ENCODE measurements at regions not wholly inside any gene's neighbourhood (a gene's known extent, or its start where the extent isn't known, plus 50 kb on each side); places are given as distances from the start of the nearest gene placed in this dataset.

GRCh38 chr2:57576983-57577382, 469.6 kb upstream of the VRK2 start:
- no peak overlapping the region for H3K4me3 ChIP-seq (ENCODE audit: extremely low read depth, insufficient read depth, low read length, poor library complexity, severe bottlenecking)
- no peak overlapping the region for H3K27ac ChIP-seq (ENCODE audit: low read depth, low read length, severe bottlenecking)
- H3K9me3 ChIP-seq (ENCODE audit: control insufficient read depth, low read length) = no peaks in the 10 kb centered on the region
- no CpG with 5 or more reads among the region's 1 CpG for WGBS, 2 experiments (ENCODE audit: insufficient coverage in 2 of 2)
- no peaks in the 10 kb centered on the region for H3K36me3 ChIP-seq (ENCODE audit: control insufficient read depth, insufficient read depth, low read length)
- no peaks in the 10 kb centered on the region for H3K4me1 ChIP-seq (ENCODE audit: control insufficient read depth, insufficient read depth, low read length, poor library complexity, severe bottlenecking)

DNA sequence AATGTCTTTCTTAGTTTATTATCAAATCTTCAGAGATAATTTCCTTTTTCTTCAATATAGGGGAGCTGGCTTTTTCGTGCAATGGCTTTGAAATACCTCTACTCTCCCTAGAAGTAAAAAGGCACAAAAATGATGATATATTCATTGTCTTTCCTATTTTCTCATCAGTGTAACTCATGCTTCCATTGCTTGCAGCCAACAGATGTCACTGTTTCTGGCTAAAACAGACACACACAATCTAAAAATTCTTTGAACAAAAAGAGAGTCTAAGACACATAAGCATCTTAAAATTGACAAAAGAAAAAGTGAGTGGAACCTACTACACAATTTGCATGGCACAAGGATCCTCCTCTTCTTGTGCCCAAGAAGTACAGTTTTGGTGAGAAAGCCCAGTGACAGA, 448.7 kb upstream of the VRK2 start:
- Histone ChIP-seq H3K4me1 (ENCODE audit: control insufficient read depth, insufficient read depth, low read length, poor library complexity, severe bottlenecking) (peaks cover 4% of the 10 kb centered on the region), H3K4me3 (ENCODE audit: extremely low read depth, insufficient read depth, low read length, poor library complexity, severe bottlenecking) (no peak overlapping the region), H3K9me3 (ENCODE audit: control insufficient read depth, low read length) (no peaks in the 10 kb centered on the region), H3K36me3 (ENCODE audit: control insufficient read depth, insufficient read depth, low read length) (no peaks in the 10 kb centered on the region), H3K27ac (ENCODE audit: low read depth, low read length, severe bottlenecking) (no peak overlapping the region)
- WGBS, 2 experiments (ENCODE audit: insufficient coverage in 2 of 2) = no CpG with 5 or more reads among the region's 1 CpG

DNA sequence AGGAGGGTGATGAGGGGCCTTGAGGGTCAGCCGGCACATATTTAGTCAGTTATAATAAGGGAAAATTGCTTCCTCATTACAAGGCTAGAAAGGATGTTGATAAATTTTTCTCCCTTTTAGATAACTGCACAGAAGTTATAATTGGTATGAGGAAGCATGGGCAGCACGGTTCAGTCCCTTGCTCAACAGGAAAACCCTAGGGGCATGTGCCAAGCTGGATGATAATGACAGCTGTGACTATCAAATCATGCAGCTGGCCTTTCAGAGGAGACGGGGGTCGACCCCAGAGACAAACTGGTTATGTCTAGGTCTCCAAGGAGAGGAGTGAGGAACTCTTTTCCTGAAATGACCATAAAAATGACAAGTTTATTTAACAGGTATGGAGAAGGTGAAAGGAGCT, 448.1 kb upstream of the VRK2 start:
- H3K36me3 ChIP-seq (ENCODE audit: control insufficient read depth, insufficient read depth, low read length) = no peaks in the 10 kb centered on the region
- no peak overlapping the region for H3K27ac ChIP-seq (ENCODE audit: low read depth, low read length, severe bottlenecking)
- 73 to 86% methylated on average over 3 of the region's 4 CpGs for WGBS, 2 experiments (ENCODE audit: insufficient coverage in 2 of 2)
- peaks cover 4% of the 10 kb centered on the region for H3K4me1 ChIP-seq (ENCODE audit: control insufficient read depth, insufficient read depth, low read length, poor library complexity, severe bottlenecking)
- no peak overlapping the region for H3K4me3 ChIP-seq (ENCODE audit: extremely low read depth, insufficient read depth, low read length, poor library complexity, severe bottlenecking)
- H3K9me3 ChIP-seq (ENCODE audit: control insufficient read depth, low read length) = no peaks in the 10 kb centered on the region

DNA sequence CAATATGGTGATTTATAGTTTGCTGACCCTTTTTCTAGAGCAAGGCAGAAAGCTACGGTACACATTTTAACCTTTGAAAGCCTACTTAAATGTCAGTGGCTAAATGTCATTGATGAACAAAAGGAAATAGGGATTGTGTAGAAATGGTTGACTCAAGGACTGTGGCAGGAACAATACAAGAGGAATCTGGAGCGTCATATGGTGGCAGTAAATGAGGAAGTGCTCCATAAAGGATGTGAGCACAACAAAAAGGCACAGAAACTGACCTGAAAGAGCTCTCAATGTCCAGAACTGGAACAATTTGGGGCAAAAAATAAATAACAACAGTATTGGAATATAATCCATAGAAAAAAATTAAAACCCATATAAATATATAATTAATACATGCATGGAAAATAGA, 443.9 kb upstream of the VRK2 start:
- no peaks in the 10 kb centered on the region for H3K9me3 ChIP-seq (ENCODE audit: control insufficient read depth, low read length)
- WGBS, 2 experiments (ENCODE audit: insufficient coverage in 2 of 2) = 40 to 81% methylated on average over 1 to 2 of the region's 2 CpGs
- peaks cover 4% of the 10 kb centered on the region for H3K4me1 ChIP-seq (ENCODE audit: control insufficient read depth, insufficient read depth, low read length, poor library complexity, severe bottlenecking)
- H3K4me3 ChIP-seq (ENCODE audit: extremely low read depth, insufficient read depth, low read length, poor library complexity, severe bottlenecking) = no peak overlapping the region
- H3K36me3 ChIP-seq (ENCODE audit: control insufficient read depth, insufficient read depth, low read length) = no peaks in the 10 kb centered on the region
- H3K27ac ChIP-seq (ENCODE audit: low read depth, low read length, severe bottlenecking) = no peak overlapping the region

DNA sequence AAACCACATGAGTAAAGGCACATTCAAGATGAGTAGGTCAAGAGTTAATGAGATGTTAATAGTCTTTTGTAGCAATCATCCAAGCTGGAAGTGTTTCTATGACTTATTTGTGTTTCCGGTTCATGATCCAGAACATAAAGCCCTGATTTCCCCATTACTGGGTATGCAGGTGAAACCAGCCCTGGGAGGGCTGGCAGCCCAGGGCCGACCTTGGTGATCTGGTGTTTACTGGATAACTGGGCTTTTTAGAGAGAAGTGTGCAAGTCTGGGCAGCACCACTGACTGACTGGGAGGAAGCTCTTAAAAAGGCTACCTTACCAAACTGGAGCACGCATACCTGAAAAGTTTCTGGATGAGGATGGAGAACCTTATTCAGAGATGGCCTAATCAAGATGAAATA, 431.6 kb upstream of the VRK2 start:
- no peak overlapping the region for H3K27ac ChIP-seq (ENCODE audit: low read depth, low read length, severe bottlenecking)
- no peaks in the 10 kb centered on the region for H3K4me1 ChIP-seq (ENCODE audit: control insufficient read depth, insufficient read depth, low read length, poor library complexity, severe bottlenecking)
- WGBS, 2 experiments (ENCODE audit: insufficient coverage in 2 of 2) = 70 to 100% methylated on average over 1 to 2 of the region's 3 CpGs
- no peak overlapping the region for H3K4me3 ChIP-seq (ENCODE audit: extremely low read depth, insufficient read depth, low read length, poor library complexity, severe bottlenecking)
- no peaks in the 10 kb centered on the region for H3K9me3 ChIP-seq (ENCODE audit: control insufficient read depth, low read length)
- no peaks in the 10 kb centered on the region for H3K36me3 ChIP-seq (ENCODE audit: control insufficient read depth, insufficient read depth, low read length)

DNA sequence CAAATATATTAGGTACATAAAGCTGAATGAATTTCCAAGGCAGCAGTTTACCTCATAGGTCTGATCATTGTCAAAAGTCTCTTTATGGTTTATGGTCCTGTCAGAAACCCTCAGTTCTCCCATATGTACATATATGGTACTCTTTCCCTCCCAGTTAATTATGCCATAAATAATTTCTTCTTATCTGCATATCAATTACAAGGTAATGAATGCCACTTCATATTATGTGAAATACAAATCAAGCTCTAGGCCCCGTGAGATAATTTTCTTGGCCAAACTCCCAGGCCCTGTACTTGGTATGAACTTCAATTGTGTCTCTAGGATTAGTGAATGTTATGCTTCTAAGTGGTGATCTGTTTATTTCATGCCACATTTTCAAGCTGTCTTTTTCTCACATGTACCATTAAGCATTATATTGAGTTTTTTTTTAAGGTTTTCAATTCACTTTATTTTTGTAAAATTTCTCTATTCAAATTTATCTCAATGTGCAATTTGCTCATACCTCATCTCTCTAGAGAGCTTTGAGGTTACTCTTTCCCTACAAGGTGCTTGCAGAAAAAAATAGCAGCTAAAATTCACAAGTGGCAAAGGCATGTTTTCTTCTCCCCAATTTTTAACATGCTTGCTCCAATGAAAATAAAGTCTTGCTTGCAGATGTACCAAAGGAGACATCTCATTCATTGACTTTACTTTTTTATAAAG, 430.6 kb upstream of the VRK2 start:
- Histone ChIP-seq H3K36me3 (ENCODE audit: control insufficient read depth, insufficient read depth, low read length) (no peaks in the 10 kb centered on the region), H3K4me1 (ENCODE audit: control insufficient read depth, insufficient read depth, low read length, poor library complexity, severe bottlenecking) (no peaks in the 10 kb centered on the region), H3K9me3 (ENCODE audit: control insufficient read depth, low read length) (no peaks in the 10 kb centered on the region), H3K27ac (ENCODE audit: low read depth, low read length, severe bottlenecking) (no peak overlapping the region), H3K4me3 (ENCODE audit: extremely low read depth, insufficient read depth, low read length, poor library complexity, severe bottlenecking) (no peak overlapping the region)
- WGBS, 2 experiments (ENCODE audit: insufficient coverage in 2 of 2) = no CpG with 5 or more reads among the region's 1 CpG

DNA sequence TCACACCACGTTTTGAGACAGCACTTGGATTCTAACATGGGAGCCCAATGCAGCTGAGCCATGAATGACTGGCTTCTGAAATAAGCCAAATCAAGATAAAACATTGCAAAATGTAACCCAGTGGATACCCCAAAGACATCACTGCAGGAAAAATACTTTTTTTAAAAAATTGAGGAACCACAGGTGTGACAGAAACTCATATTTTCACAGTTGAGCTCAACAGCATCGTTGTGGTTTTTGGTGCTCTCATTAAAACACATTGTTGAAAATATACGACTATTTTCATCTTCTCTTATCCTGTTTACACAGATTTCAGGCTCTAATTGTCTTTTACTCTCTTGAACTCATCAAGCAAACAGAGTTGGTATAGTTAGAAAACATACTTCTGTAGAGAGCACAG, 429.3 kb upstream of the VRK2 start:
- Histone ChIP-seq H3K36me3 (ENCODE audit: control insufficient read depth, insufficient read depth, low read length) (no peaks in the 10 kb centered on the region), H3K9me3 (ENCODE audit: control insufficient read depth, low read length) (no peaks in the 10 kb centered on the region), H3K27ac (ENCODE audit: low read depth, low read length, severe bottlenecking) (no peak overlapping the region), H3K4me1 (ENCODE audit: control insufficient read depth, insufficient read depth, low read length, poor library complexity, severe bottlenecking) (no peaks in the 10 kb centered on the region), H3K4me3 (ENCODE audit: extremely low read depth, insufficient read depth, low read length, poor library complexity, severe bottlenecking) (no peak overlapping the region)
- 100% methylated on average over 1 of the region's 3 CpGs; no CpG with 5 or more reads in 1 of the 2 experiments for WGBS, 2 experiments (ENCODE audit: insufficient coverage in 2 of 2)

DNA sequence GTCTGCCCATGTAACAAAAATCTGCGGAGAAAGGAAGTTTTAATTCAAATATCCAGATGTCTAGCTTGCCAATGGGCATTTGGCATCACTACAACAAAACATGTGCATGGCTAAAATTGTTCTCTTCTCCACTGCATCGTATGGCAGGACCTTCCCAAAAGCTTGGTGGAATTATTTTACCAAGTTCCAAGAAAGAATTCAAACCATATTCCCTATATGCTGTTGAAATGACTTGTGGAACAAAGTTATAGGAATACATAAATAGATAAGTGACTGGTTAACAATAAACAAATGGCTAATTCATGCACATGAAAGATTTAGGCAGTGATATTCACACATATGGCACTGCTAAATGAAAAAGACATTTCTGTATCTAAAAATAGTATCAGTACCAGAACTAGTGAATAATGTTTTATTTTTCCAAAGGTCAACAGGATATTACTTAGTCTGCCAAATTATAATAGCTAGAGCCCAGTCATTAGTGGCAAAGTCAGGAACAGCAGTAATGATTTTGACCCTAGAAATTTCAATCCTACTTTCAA, 425.4 kb upstream of the VRK2 start:
- 71% methylated on average over 1 of the region's 2 CpGs; no CpG with 5 or more reads in 1 of the 2 experiments for WGBS, 2 experiments (ENCODE audit: insufficient coverage in 2 of 2)
- no peaks in the 10 kb centered on the region for H3K4me1 ChIP-seq (ENCODE audit: control insufficient read depth, insufficient read depth, low read length, poor library complexity, severe bottlenecking)
- no peak overlapping the region for H3K27ac ChIP-seq (ENCODE audit: low read depth, low read length, severe bottlenecking)
- H3K4me3 ChIP-seq (ENCODE audit: extremely low read depth, insufficient read depth, low read length, poor library complexity, severe bottlenecking) = no peak overlapping the region
- no peaks in the 10 kb centered on the region for H3K9me3 ChIP-seq (ENCODE audit: control insufficient read depth, low read length)
- no peaks in the 10 kb centered on the region for H3K36me3 ChIP-seq (ENCODE audit: control insufficient read depth, insufficient read depth, low read length)

DNA sequence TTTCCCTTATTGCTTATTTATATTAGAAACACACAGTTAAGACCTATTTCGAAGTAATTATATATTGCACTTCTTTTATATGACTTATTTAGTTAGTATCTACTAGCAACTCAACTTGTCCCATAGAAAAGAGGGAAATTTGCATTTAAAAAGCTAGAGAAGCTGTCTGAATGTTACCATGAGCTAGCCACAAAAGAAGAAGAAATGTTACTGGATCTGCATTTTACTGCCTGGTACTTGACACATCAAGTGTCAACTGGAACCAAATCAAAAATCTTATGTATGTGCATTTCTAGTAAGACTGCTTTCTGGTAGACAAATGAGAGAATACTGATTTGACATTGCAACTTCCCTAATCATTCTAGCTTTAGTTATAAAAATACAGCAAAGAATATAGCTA, 424.6 kb upstream of the VRK2 start:
- Histone ChIP-seq H3K4me1 (ENCODE audit: control insufficient read depth, insufficient read depth, low read length, poor library complexity, severe bottlenecking) (no peaks in the 10 kb centered on the region), H3K27ac (ENCODE audit: low read depth, low read length, severe bottlenecking) (no peak overlapping the region), H3K4me3 (ENCODE audit: extremely low read depth, insufficient read depth, low read length, poor library complexity, severe bottlenecking) (no peak overlapping the region), H3K36me3 (ENCODE audit: control insufficient read depth, insufficient read depth, low read length) (no peaks in the 10 kb centered on the region), H3K9me3 (ENCODE audit: control insufficient read depth, low read length) (no peaks in the 10 kb centered on the region)
- no CpG with 5 or more reads among the region's 1 CpG for WGBS, 2 experiments (ENCODE audit: insufficient coverage in 2 of 2)

GRCh38 chr2:57656198-57656597, 390.4 kb upstream of the VRK2 start:
- H3K4me3 ChIP-seq (ENCODE audit: extremely low read depth, insufficient read depth, low read length, poor library complexity, severe bottlenecking) = no peak overlapping the region
- 79% methylated on average over 2 of the region's 3 CpGs; no CpG with 5 or more reads in 1 of the 2 experiments for WGBS, 2 experiments (ENCODE audit: insufficient coverage in 2 of 2)

GRCh38 chr2:57669570-57669969, 377.0 kb upstream of the VRK2 start:
- Histone ChIP-seq H3K9me3 (ENCODE audit: control insufficient read depth, low read length) (no peaks in the 10 kb centered on the region), H3K36me3 (ENCODE audit: control insufficient read depth, insufficient read depth, low read length) (no peaks in the 10 kb centered on the region), H3K4me3 (ENCODE audit: extremely low read depth, insufficient read depth, low read length, poor library complexity, severe bottlenecking) (no peak overlapping the region), H3K27ac (ENCODE audit: low read depth, low read length, severe bottlenecking) (no peak overlapping the region), H3K4me1 (ENCODE audit: control insufficient read depth, insufficient read depth, low read length, poor library complexity, severe bottlenecking) (no peaks in the 10 kb centered on the region)
- no CpG with 5 or more reads among the region's 1 CpG for WGBS, 2 experiments (ENCODE audit: insufficient coverage in 2 of 2)

More at GRCh38 chr2:57656198-57656597, 390.4 kb upstream of the VRK2 start:
- no peak overlapping the region for H3K27ac ChIP-seq (ENCODE audit: low read depth, low read length, severe bottlenecking)
- no peaks in the 10 kb centered on the region for H3K36me3 ChIP-seq (ENCODE audit: control insufficient read depth, insufficient read depth, low read length)
- H3K9me3 ChIP-seq (ENCODE audit: control insufficient read depth, low read length) = peaks cover 5% of the 10 kb centered on the region
- no peaks in the 10 kb centered on the region for H3K4me1 ChIP-seq (ENCODE audit: control insufficient read depth, insufficient read depth, low read length, poor library complexity, severe bottlenecking)

Measured in mesodermal cell (in vitro differentiated cells).